A673 (cell line): ENCODE measurements at regions not wholly inside any gene's neighbourhood (a gene's known extent, or its start where the extent isn't known, plus 50 kb on each side); places are given as distances from the start of the nearest gene placed in this dataset.

Experiments used
- BruUV-seq: library from RNA; stranded (reverse); fragments of 400-500 nt; replicated peaks from 2 replicates; lab custom pipeline; 2021; lab: Mats Ljungman, UMichigan
- CTCF ChIA-PET: fragments of 300-600 bp; sonication (Branson Sonifier 250); formaldehyde crosslinking; loops from one replicate; lab custom pipeline; 2022; ENCODE audit warnings: antibody characterized with exemption; lab: Charles Lee
- POLR2A ChIA-PET: fragments of 300-600 bp; sonication (Branson Sonifier 250); formaldehyde crosslinking; loops from one replicate; lab custom pipeline; 2022; ENCODE audit warnings: antibody characterized with exemption; ENCODE audit not compliant: low non-redundant PET; lab: Charles Lee
- DNase-seq: peaks from one replicate; pipeline ENCODE4 v3.0.0-alpha.2; 2015; ENCODE audit warnings: low spot score
- H3K27ac ChIP-seq: fragments of 200-600 bp; sonication (generic); 2 replicates; pipeline ENCODE4 v1.5.1; 2016; ENCODE audit warnings: mixed run types, low read depth, mild to moderate bottlenecking, mixed read lengths, antibody characterized with exemption, low read length; ENCODE audit not compliant: poor library complexity, severe bottlenecking
- H3K27me3 ChIP-seq: fragments of 200-600 bp; sonication (generic); replicated peaks from 2 replicates; pipeline ENCODE4 v1.6.1; 2017; ENCODE audit warnings: mixed run types, low read depth, mild to moderate bottlenecking, mixed read lengths, antibody characterized with exemption, low read length; ENCODE audit not compliant: insufficient read depth, poor library complexity
- H3K36me3 ChIP-seq: fragments of 200-600 bp; sonication (generic); 2 replicates; pipeline ENCODE4 v1.6.1; 2016; ENCODE audit warnings: mixed run types, mild to moderate bottlenecking, mixed read lengths, antibody characterized with exemption, low read length; ENCODE audit not compliant: insufficient read depth, poor library complexity, severe bottlenecking
- H3K4me1 ChIP-seq: fragments of 200-600 bp; sonication (generic); 2 replicates; pipeline ENCODE4 v1.6.1; 2017; ENCODE audit warnings: mixed run types, mild to moderate bottlenecking, mixed read lengths, antibody characterized with exemption, low read length; ENCODE audit not compliant: insufficient read depth, poor library complexity, severe bottlenecking
- H3K4me3 ChIP-seq: fragments of 200-600 bp; sonication (generic); 2 replicates; pipeline ENCODE4 v1.5.1; 2016; ENCODE audit warnings: low read depth, mixed run types, mild to moderate bottlenecking, mixed read lengths, low read length; ENCODE audit not compliant: poor library complexity, severe bottlenecking
- H3K9me3 ChIP-seq: fragments of 200-600 bp; sonication (generic); 2 replicates; pipeline ENCODE4 v1.6.1; 2016; ENCODE audit warnings: mixed run types, low read depth, mild to moderate bottlenecking, mixed read lengths, antibody characterized with exemption, low read length; ENCODE audit not compliant: poor library complexity, severe bottlenecking
- EZH2 ChIP-seq: fragments of 200-600 bp; sonication (generic); IDR thresholded peaks from 2 replicates; pipeline ENCODE4 v1.6.1; 2017; ENCODE audit warnings: borderline replicate concordance, low read depth, mild to moderate bottlenecking, mixed read lengths, antibody characterized with exemption, low read length; ENCODE audit not compliant: poor library complexity, severe bottlenecking
- intact Hi-C: fragments of 100-400 bp; cut with micrococcal nuclease; formaldehyde crosslinking; loops from one replicate; pipeline ENCODE4 v1.10.0; 2022; ENCODE audit not compliant: unreplicated experiment
- TF ChIP-seq, protein P1 (sequence below): fragments of 300-800, 200-600 bp; sonication (generic); conservative IDR thresholded peaks from 2 replicates; pipeline ENCODE4 v1.5.1; 2017; ENCODE audit warnings: low read depth, mild to moderate bottlenecking, antibody characterized with exemption, low read length, moderate library complexity, mixed read lengths

DNA sequence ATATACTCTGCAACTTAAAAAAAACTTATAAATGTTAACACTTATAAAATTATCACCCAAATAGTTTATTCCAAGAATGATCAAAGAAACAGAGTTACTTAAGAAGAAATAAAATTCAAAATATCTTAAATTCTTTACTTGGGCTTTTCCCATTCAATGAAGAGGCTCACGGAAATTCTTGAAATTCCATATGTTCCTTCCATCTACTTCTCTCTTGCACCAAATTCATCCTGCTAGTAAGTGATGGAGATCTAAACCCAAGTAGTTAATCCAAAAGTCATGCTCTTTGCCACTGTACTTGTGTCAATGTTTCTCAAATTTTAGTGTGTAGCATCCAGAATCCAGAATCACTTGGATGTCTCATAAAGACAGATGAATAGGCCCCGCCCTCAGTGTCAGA is 465.9 kb downstream of the TXNL1 start:
- ChIA-PET POLR2A (no interaction called here), CTCF (no interaction called here)
- Histone ChIP-seq H3K9me3 (no peaks in the 10 kb centered on the region), H3K4me3 (no peak overlapping the region), H3K4me1 (no peaks in the 10 kb centered on the region), H3K27me3 (peaks cover 6% of the 10 kb centered on the region), H3K36me3 (no peaks in the 10 kb centered on the region), H3K27ac (no peak overlapping the region)
- no peak for DNase-seq
- intact Hi-C loops: no loop called here
- TF ChIP-seq, protein P1, sequence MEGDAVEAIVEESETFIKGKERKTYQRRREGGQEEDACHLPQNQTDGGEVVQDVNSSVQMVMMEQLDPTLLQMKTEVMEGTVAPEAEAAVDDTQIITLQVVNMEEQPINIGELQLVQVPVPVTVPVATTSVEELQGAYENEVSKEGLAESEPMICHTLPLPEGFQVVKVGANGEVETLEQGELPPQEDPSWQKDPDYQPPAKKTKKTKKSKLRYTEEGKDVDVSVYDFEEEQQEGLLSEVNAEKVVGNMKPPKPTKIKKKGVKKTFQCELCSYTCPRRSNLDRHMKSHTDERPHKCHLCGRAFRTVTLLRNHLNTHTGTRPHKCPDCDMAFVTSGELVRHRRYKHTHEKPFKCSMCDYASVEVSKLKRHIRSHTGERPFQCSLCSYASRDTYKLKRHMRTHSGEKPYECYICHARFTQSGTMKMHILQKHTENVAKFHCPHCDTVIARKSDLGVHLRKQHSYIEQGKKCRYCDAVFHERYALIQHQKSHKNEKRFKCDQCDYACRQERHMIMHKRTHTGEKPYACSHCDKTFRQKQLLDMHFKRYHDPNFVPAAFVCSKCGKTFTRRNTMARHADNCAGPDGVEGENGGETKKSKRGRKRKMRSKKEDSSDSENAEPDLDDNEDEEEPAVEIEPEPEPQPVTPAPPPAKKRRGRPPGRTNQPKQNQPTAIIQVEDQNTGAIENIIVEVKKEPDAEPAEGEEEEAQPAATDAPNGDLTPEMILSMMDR: no peak
- TF ChIP-seq EZH2: no peak
- BruUV-seq: no TSS peak

DNA sequence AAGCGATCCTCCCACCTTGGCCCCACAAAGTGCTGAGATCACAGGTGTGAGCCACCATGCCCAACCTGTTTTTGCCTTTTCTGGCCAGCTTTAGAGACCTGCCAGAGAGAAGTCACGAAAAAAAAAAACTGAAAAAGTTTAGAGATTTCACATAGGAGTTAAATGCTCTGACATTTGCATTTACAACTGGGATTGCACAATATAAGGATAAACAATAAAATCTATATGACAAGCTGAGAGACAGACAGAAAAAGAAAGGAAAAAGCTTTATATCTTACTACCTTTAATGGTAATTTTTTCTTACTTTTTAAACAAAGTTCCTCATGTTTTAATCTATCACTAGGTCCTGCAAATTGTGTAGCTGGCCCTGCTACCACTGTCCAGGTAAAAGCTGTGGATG is 466.5 kb downstream of the TXNL1 start:
- H3K4me3 ChIP-seq: no peak overlapping the region
- TF ChIP-seq, protein P1: no peak
- no peak for TF ChIP-seq EZH2
- no peaks in the 10 kb centered on the region for H3K27me3 ChIP-seq
- CTCF ChIA-PET: no interaction called here
- intact Hi-C loops: no loop called here
- POLR2A ChIA-PET: no interaction called here
- H3K27ac ChIP-seq: no peak overlapping the region
- no peaks in the 10 kb centered on the region for H3K4me1 ChIP-seq
- no peaks in the 10 kb centered on the region for H3K36me3 ChIP-seq
- no peaks in the 10 kb centered on the region for H3K9me3 ChIP-seq
- no peak for DNase-seq
- no TSS peak for BruUV-seq

DNA sequence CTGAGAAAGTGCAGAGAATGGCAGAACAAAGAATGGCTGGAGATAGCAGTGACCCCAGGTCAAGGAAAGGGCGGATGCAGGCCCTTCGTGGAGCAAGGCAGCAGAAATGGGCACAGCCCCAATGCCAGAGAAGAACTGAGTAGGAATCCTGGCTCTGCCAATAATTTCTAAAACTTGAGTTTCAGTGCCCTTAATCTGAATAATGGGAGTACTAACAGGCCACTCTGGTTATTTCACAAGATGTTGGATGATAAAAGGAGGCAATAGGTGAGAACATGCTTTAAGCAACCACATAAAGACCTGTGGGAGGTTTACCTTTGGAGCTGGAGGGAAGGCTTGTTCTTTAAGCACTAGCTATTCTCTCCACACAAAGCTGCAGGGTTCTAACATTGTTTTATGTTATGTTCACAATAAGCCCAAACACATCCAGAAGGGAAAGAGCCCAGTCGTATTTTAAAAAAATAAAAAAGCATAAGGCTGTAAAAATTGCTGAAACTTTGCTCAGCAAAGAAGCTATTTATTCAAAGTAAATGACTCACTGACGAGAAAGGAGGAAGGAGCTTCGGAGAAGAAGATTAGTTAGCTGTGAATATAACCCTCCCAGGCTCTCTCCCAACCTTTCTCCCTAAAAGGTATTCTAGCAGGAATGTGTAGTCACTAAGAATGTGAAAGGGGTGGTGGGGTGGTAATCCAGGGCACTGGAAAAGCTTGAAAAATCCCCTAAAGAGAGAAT is 470.2 kb downstream of the TXNL1 start:
- intact Hi-C loops: no loop called here
- no peaks in the 10 kb centered on the region for H3K4me1 ChIP-seq
- no peaks in the 10 kb centered on the region for H3K27me3 ChIP-seq
- H3K4me3 ChIP-seq: no peak overlapping the region
- BruUV-seq: no TSS peak
- no peaks in the 10 kb centered on the region for H3K9me3 ChIP-seq
- POLR2A ChIA-PET: no interaction called here
- CTCF ChIA-PET: no interaction called here
- no peak for DNase-seq
- no peak overlapping the region for H3K27ac ChIP-seq
- H3K36me3 ChIP-seq: no peaks in the 10 kb centered on the region
- TF ChIP-seq EZH2: no peak
- TF ChIP-seq, protein P1: no peak
